HEK293 (cell line): ENCODE measurements at regions not wholly inside any gene's neighbourhood (a gene's known extent, or its start where the extent isn't known, plus 50 kb on each side); places are given as distances from the start of the nearest gene placed in this dataset.

Experiments
- CTCF ChIA-PET: fragments of 350-600 bp; formaldehyde crosslinking; extraction: SDS; loops from one replicate; lab custom pipeline; 2021; ENCODE audit warnings: antibody characterized with exemption; lab: Yijun Ruan, JAX
- POLR2A ChIA-PET: fragments of 300-600 bp; formaldehyde crosslinking; extraction: SDS; loops from one replicate; lab custom pipeline; 2020; ENCODE audit warnings: antibody characterized with exemption, inconsistent platforms; lab: Yijun Ruan, JAX
- H3K27ac ChIP-seq: fragments of 200-500 bp; sonication (Bioruptor generic); 2 replicates; pipeline ENCODE4 v1.5.1; 2014; ENCODE audit warnings: low read depth, low read length, control low read depth, inconsistent platforms; ENCODE audit errors: extremely low read depth
- H3K36me3 ChIP-seq, 2 experiments: fragments of 200-500 bp in 1 of 2; sonication (Bioruptor generic) in 1 of 2; 1 replicate in 1 of 2; 2 replicates in 1 of 2; pipeline ENCODE4 v1.5.1; 2014 to 2017; ENCODE audit warnings: inconsistent platforms in 2 of 2, low read length in 2 of 2; ENCODE audit not compliant: control insufficient read depth in 2 of 2, insufficient read depth in 1 of 2
- H3K4me1 ChIP-seq: fragments of 200-500 bp; sonication (Bioruptor generic); 2 replicates; pipeline ENCODE4 v1.5.1; 2014; ENCODE audit warnings: mild to moderate bottlenecking, low read length, inconsistent platforms; ENCODE audit not compliant: control insufficient read depth, insufficient read depth
- H3K4me3 ChIP-seq: 2 replicates; pipeline ENCODE4 v1.5.1; 2011; ENCODE audit warnings: low read depth, mild to moderate bottlenecking, control low read depth, low read length, moderate library complexity
- H3K9me3 ChIP-seq: fragments of 200-500 bp; sonication (Bioruptor generic); 2 replicates; pipeline ENCODE4 v1.5.1; 2014; ENCODE audit warnings: low read depth, low read length, inconsistent platforms; ENCODE audit not compliant: control insufficient read depth, insufficient read depth
- ELK4 ChIP-seq: IDR thresholded peaks from 2 replicates; pipeline ENCODE4 v1.6.1; 2011; ENCODE audit warnings: mild to moderate bottlenecking, low read depth, low read length, borderline replicate concordance
- GLI4 ChIP-seq: fragments of 450-650 bp; formaldehyde crosslinking; IDR thresholded peaks from 2 replicates; pipeline ENCODE4 v1.5.1; 2016; ENCODE audit warnings: missing biosample characterization, missing genetic modification characterization
- HOXA7 ChIP-seq: sonication (generic); formaldehyde crosslinking; IDR thresholded peaks from 2 replicates; pipeline ENCODE4 v1.8.1; 2022; ENCODE audit warnings: missing genetic modification reagents, borderline replicate concordance
- KLF10 ChIP-seq: fragments of 450-650 bp; IDR thresholded peaks from 2 replicates; pipeline ENCODE4 v1.5.1; 2018; ENCODE audit warnings: missing biosample characterization, mild to moderate bottlenecking, missing genetic modification characterization
- KLF17 ChIP-seq: fragments of 450-650 bp; formaldehyde crosslinking; IDR thresholded peaks from 2 replicates; pipeline ENCODE4 v1.5.1; 2016; ENCODE audit warnings: missing biosample characterization, missing genetic modification characterization
- KLF9 ChIP-seq: fragments of 450-650 bp; formaldehyde crosslinking; IDR thresholded peaks from 2 replicates; pipeline ENCODE4 v1.5.1; 2016; ENCODE audit warnings: missing biosample characterization, missing genetic modification characterization, low read depth
- SP3 ChIP-seq: fragments of 450-650 bp; formaldehyde crosslinking; IDR thresholded peaks from 2 replicates; pipeline ENCODE4 v1.5.1; 2016; ENCODE audit warnings: missing biosample characterization, missing genetic modification characterization
- TRIM28 ChIP-seq: IDR thresholded peaks from 2 replicates; pipeline ENCODE4 v1.6.1; 2011; ENCODE audit warnings: low read length, control low read depth, borderline replicate concordance
- ZBTB21 ChIP-seq: fragments of 450-650 bp; formaldehyde crosslinking; IDR thresholded peaks from 2 replicates; pipeline ENCODE4 v1.5.1; 2017; ENCODE audit warnings: missing biosample characterization, missing genetic modification characterization
- ZEB2 ChIP-seq: fragments of 450-650 bp; formaldehyde crosslinking; IDR thresholded peaks from 2 replicates; pipeline ENCODE4 v1.5.1; 2016; ENCODE audit warnings: missing biosample characterization, missing genetic modification characterization
- ZNF132 ChIP-seq: fragments of 450-650 bp; formaldehyde crosslinking; IDR thresholded peaks from 2 replicates; pipeline ENCODE4 v1.5.1; 2017; ENCODE audit warnings: missing biosample characterization, missing genetic modification characterization, borderline replicate concordance
- ZNF174 ChIP-seq: fragments of 450-650 bp; formaldehyde crosslinking; IDR thresholded peaks from 2 replicates; pipeline ENCODE4 v1.5.0; 2017; ENCODE audit warnings: missing biosample characterization, mild to moderate bottlenecking, missing genetic modification characterization
- ZNF175 ChIP-seq: fragments of 450-650 bp; formaldehyde crosslinking; IDR thresholded peaks from 2 replicates; pipeline ENCODE4 v1.5.1; 2016; ENCODE audit warnings: missing biosample characterization, missing genetic modification characterization
- ZNF223 ChIP-seq: fragments of 450-650 bp; formaldehyde crosslinking; IDR thresholded peaks from 2 replicates; pipeline ENCODE4 v1.5.1; 2016; ENCODE audit warnings: missing biosample characterization, missing genetic modification characterization
- ZNF239 ChIP-seq: fragments of 450-650 bp; formaldehyde crosslinking; IDR thresholded peaks from 2 replicates; pipeline ENCODE4 v1.5.1; 2016; ENCODE audit warnings: missing biosample characterization, missing genetic modification characterization
- ZNF341 ChIP-seq: fragments of 450-650 bp; formaldehyde crosslinking; IDR thresholded peaks from 2 replicates; pipeline ENCODE4; 2016; ENCODE audit warnings: low read depth, missing biosample characterization, missing genetic modification characterization
- ZNF404 ChIP-seq: fragments of 450-650 bp; formaldehyde crosslinking; IDR thresholded peaks from 2 replicates; pipeline ENCODE4 v1.5.1; 2017; ENCODE audit warnings: missing biosample characterization, missing genetic modification characterization
- ZNF521 ChIP-seq: fragments of 450-650 bp; formaldehyde crosslinking; IDR thresholded peaks from 2 replicates; pipeline ENCODE4 v1.5.1; 2017; ENCODE audit warnings: missing biosample characterization, mild to moderate bottlenecking, missing genetic modification characterization
- ZNF548 ChIP-seq: fragments of 450-650 bp; formaldehyde crosslinking; IDR thresholded peaks from 2 replicates; pipeline ENCODE4 v1.5.1; 2016; ENCODE audit warnings: missing biosample characterization, missing genetic modification characterization
- ZNF600 ChIP-seq: fragments of 450-650 bp; formaldehyde crosslinking; IDR thresholded peaks from 2 replicates; pipeline ENCODE4 v1.5.1; 2016; ENCODE audit warnings: missing biosample characterization, missing genetic modification characterization
- ZNF658 ChIP-seq: fragments of 450-650 bp; formaldehyde crosslinking; IDR thresholded peaks from 2 replicates; pipeline ENCODE4; 2016; ENCODE audit warnings: missing biosample characterization, missing genetic modification characterization
- ZNF785 ChIP-seq: fragments of 450-650 bp; formaldehyde crosslinking; IDR thresholded peaks from 2 replicates; pipeline ENCODE4 v1.5.1; 2016; ENCODE audit warnings: missing biosample characterization, missing genetic modification characterization
- TF ChIP-seq, protein P1 (sequence below): fragments of 450-650 bp; formaldehyde crosslinking; IDR thresholded peaks from 2 replicates; pipeline ENCODE4 v1.5.1; 2016; ENCODE audit warnings: missing biosample characterization, missing genetic modification characterization
- TF ChIP-seq, protein P2 (sequence below): fragments of 450-650 bp; formaldehyde crosslinking; IDR thresholded peaks from 2 replicates; pipeline ENCODE4 v1.5.1; 2016; ENCODE audit warnings: missing biosample characterization, missing genetic modification characterization
- TF ChIP-seq, protein P3 (sequence below): fragments of 450-650 bp; formaldehyde crosslinking; IDR thresholded peaks from 2 replicates; pipeline ENCODE4 v1.5.1; 2016; ENCODE audit warnings: missing biosample characterization, missing genetic modification characterization

DNA sequence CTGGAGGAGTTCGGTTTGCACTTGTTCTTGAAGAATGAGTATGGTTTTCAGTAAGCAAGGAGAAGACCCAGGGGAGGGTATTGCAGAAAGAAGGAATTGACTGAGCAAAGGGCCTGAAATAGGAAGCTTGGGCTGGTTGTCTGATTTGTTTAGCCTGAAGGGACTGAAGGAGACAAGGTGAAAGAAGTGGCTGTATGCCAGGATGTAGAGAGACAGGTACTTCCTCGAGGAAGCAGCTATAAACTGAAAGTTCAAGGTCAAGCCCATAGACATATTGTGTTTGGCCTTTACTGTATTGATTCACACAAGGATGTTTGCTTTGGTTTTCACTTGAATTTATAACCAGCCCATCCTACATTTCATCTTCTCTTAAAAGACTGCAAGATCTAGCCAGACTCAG is 183.1 kb downstream of the PALM2AKAP2 start:
- no peaks in the 10 kb centered on the region for H3K9me3 ChIP-seq
- no peaks in the 10 kb centered on the region for H3K4me1 ChIP-seq
- no peak for TF ChIP-seq GLI4 (tag by site-specific recombination)
- TF ChIP-seq, protein P1, sequence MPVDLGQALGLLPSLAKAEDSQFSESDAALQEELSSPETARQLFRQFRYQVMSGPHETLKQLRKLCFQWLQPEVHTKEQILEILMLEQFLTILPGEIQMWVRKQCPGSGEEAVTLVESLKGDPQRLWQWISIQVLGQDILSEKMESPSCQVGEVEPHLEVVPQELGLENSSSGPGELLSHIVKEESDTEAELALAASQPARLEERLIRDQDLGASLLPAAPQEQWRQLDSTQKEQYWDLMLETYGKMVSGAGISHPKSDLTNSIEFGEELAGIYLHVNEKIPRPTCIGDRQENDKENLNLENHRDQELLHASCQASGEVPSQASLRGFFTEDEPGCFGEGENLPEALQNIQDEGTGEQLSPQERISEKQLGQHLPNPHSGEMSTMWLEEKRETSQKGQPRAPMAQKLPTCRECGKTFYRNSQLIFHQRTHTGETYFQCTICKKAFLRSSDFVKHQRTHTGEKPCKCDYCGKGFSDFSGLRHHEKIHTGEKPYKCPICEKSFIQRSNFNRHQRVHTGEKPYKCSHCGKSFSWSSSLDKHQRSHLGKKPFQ (tag by site-specific recombination), result no peak
- TF ChIP-seq ZNF341 (tag by site-specific recombination), result no peak
- TF ChIP-seq ELK4, result no peak
- no peak for TF ChIP-seq KLF9
- TF ChIP-seq, protein P2, sequence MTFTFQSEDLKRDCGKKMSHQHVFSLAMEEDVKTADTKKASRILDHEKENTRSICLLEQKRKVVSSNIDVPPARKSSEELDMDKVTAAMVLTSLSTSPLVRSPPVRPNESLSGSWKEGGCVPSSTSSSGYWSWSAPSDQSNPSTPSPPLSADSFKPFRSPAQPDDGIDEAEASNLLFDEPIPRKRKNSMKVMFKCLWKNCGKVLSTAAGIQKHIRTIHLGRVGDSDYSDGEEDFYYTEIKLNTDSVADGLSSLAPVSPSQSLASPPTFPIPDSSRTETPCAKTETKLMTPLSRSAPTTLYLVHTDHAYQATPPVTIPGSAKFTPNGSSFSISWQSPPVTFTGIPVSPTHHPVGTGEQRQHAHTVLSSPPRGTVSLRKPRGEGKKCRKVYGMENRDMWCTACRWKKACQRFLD, result no peak
- TF ChIP-seq ZNF521 (tag by site-specific recombination), result no peak
- no peak for TF ChIP-seq ZBTB21 (tag by site-specific recombination)
- no peak for TF ChIP-seq TRIM28
- no peak for TF ChIP-seq ZNF132 (tag by site-specific recombination)
- TF ChIP-seq ZNF175 (tag by site-specific recombination), result no peak
- no peak for TF ChIP-seq ZNF239 (tag by site-specific recombination)
- TF ChIP-seq ZNF404, result no peak
- no peak for TF ChIP-seq ZNF223 (tag by site-specific recombination)
- no peak for TF ChIP-seq ZNF658 (tag by site-specific recombination)
- TF ChIP-seq ZNF785 (tag by site-specific recombination), result no peak
- no peak for TF ChIP-seq ZNF548 (tag by site-specific recombination)
- TF ChIP-seq ZEB2 (tag by site-specific recombination), result no peak
- no peak for TF ChIP-seq KLF17
- H3K36me3 ChIP-seq, result no peaks in the 10 kb centered on the region
- H3K27ac ChIP-seq, result no peak overlapping the region
- ChIA-PET CTCF (interaction anchor here (0.6 kb wide), 1 partner anchor 443 kb away, joined by 4 read pairs; no protein-coding TSS in a partner anchor), POLR2A (no interaction called here)
- no peak overlapping the region for H3K4me3 ChIP-seq

DNA sequence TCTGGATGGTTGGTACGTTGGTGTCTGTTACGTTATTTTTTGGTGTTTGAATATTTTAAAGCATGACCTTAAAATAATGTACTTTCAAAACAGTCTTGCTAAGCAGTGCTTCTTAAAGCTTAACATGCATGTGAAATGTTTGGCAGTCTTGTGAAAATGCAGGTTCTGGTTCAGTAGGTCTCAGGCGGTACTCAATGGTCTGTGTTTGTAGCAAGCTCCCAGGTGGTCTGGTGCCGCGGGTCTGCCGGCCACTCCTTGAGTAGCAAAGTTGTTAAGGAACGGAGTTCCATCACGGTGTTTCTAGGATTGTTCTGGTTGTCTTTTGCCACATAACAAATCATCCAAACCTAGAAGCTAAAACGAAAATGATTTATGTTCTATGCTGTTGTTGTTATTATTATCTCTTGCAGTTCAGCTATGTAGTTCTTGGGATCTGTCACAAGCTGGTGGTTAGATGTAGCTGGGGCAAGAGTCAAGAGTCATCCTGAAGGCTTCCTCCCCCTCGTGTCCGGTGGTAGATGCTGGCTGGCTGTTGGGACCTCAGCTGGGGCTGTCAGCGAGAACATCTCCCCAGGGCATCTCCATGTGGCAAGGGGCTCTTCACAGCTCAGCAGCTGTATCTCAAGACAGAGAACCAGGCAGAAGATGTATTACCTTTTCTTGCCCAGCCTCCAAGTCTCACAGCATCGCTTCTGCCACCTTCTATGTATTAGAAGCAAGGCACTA is 186.8 kb downstream of the PALM2AKAP2 start:
- Histone ChIP-seq H3K27ac (no peak overlapping the region), H3K4me1 (no peaks in the 10 kb centered on the region), H3K9me3 (no peaks in the 10 kb centered on the region), H3K4me3 (no peak overlapping the region), H3K36me3 (no peaks in the 10 kb centered on the region)
- POLR2A ChIA-PET, result interaction anchor here (0.6 kb wide), 1 partner anchor 11 kb away, joined by 3 read pairs; no protein-coding TSS in a partner anchor
- CTCF ChIA-PET, result interaction anchor here (0.7 to 2.2 kb wide), 3 partner anchors 12 to 181 kb away, joined by 3 to 9 read pairs (median 4); no protein-coding TSS in a partner anchor
- TF ChIP-seq SP3 (tag by site-specific recombination), result no peak
- no peak for TF ChIP-seq ZNF600 (tag by site-specific recombination)
- TF ChIP-seq, protein P3, sequence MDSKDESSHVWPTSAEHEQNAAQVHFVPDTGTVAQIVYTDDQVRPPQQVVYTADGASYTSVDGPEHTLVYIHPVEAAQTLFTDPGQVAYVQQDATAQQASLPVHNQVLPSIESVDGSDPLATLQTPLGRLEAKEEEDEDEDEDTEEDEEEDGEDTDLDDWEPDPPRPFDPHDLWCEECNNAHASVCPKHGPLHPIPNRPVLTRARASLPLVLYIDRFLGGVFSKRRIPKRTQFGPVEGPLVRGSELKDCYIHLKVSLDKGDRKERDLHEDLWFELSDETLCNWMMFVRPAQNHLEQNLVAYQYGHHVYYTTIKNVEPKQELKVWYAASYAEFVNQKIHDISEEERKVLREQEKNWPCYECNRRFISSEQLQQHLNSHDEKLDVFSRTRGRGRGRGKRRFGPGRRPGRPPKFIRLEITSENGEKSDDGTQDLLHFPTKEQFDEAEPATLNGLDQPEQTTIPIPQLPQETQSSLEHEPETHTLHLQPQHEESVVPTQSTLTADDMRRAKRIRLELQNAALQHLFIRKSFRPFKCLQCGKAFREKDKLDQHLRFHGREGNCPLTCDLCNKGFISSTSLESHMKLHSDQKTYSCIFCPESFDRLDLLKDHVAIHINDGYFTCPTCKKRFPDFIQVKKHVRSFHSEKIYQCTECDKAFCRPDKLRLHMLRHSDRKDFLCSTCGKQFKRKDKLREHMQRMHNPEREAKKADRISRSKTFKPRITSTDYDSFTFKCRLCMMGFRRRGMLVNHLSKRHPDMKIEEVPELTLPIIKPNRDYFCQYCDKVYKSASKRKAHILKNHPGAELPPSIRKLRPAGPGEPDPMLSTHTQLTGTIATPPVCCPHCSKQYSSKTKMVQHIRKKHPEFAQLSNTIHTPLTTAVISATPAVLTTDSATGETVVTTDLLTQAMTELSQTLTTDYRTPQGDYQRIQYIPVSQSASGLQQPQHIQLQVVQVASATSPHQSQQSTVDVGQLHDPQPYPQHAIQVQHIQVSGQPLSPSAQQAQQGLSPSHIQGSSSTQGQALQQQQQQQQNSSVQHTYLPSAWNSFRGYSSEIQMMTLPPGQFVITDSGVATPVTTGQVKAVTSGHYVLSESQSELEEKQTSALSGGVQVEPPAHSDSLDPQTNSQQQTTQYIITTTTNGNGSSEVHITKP, result no peak
- no peak for TF ChIP-seq HOXA7 (CRISPR knock-in tag)
- TF ChIP-seq ZNF174 (tag by site-specific recombination), result no peak
- no peak for TF ChIP-seq KLF10 (tag by site-specific recombination)
